ENCODE measurements at regions not wholly inside any gene's neighbourhood (a gene's known extent, or its start where the extent isn't known, plus 50 kb on each side); places are given as distances from the start of the nearest gene placed in this dataset.

- no peak for TF ChIP-seq JUND (IDR thresholded peaks at IDR 0.05; ENCODE audit: low read depth)
- DNase-seq (ENCODE audit: low read depth in 1 of 2, low spot score in 1 of 2): no peak
Observed at GRCh38 chr7:46034056-46034768, 113.1 kb upstream of the IGFBP3 start.

DNA sequence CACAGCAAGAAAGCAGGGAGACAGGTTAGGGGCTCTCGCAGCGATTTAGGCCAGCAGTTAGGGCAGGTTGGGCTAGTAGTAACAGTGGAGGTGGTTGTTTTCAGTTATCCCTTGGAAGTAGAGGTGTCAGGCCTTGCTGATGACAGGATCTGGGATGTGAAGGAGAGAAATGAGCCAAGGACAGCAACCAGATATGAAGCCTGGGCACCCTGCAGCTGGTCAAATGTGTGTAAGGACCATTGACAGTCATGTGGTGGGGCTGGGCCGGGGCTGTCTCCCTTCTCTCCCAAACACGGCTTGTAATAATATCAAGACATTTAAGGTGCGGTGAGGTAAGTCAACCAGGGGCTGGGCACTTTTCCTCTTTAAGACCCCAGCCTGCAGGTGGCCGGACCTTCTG, 112.5 kb upstream of the IGFBP3 start:
- TF ChIP-seq JUND (IDR thresholded peaks at IDR 0.05; ENCODE audit: low read depth): no peak
- no peak for DNase-seq (ENCODE audit: low read depth in 1 of 2, low spot score in 1 of 2)
- in situ Hi-C loops (cut with HindIII; ENCODE audit: low pct_unique_long_range_greater_than_20kb, low sequenced_read_pairs): no loop called here

More at GRCh38 chr7:46034056-46034768, 113.1 kb upstream of the IGFBP3 start:
- in situ Hi-C loops (cut with HindIII; ENCODE audit: low pct_unique_long_range_greater_than_20kb, low sequenced_read_pairs): no loop called here

DNA sequence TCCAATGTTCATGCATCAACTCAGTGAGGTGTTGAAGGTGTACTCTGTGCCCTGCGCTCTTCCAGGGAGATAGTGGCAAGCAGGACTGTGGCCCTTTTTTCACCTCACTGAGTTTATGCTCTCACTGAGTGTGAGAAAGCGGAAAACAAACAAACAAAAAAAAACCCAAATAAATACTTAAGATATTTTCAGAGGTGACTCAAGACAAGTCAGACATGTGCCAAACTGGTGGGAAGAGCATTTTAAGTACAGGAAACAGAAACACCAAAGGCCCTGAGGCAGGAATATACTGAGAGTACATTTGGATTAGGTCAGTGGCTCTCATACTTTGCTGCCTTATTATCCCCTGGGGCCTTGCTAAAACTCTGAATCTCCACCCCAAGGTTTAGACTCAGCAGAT, 111.9 kb upstream of the IGFBP3 start:
- DNase-seq (ENCODE audit: low read depth in 1 of 2, low spot score in 1 of 2): peak in 1 of 2 experiments; percentile 73
- no peak for TF ChIP-seq JUND (IDR thresholded peaks at IDR 0.05; ENCODE audit: low read depth)
- in situ Hi-C loops (cut with HindIII; ENCODE audit: low pct_unique_long_range_greater_than_20kb, low sequenced_read_pairs): no loop called here

- in situ Hi-C loops (cut with HindIII; ENCODE audit: low pct_unique_long_range_greater_than_20kb, low sequenced_read_pairs): no loop called here
- TF ChIP-seq JUND (IDR thresholded peaks at IDR 0.05; ENCODE audit: low read depth): no peak
- DNase-seq (ENCODE audit: low read depth in 1 of 2, low spot score in 1 of 2): no peak
Observed at GRCh38 chr7:46032353-46032752, 111.3 kb upstream of the IGFBP3 start.

DNA sequence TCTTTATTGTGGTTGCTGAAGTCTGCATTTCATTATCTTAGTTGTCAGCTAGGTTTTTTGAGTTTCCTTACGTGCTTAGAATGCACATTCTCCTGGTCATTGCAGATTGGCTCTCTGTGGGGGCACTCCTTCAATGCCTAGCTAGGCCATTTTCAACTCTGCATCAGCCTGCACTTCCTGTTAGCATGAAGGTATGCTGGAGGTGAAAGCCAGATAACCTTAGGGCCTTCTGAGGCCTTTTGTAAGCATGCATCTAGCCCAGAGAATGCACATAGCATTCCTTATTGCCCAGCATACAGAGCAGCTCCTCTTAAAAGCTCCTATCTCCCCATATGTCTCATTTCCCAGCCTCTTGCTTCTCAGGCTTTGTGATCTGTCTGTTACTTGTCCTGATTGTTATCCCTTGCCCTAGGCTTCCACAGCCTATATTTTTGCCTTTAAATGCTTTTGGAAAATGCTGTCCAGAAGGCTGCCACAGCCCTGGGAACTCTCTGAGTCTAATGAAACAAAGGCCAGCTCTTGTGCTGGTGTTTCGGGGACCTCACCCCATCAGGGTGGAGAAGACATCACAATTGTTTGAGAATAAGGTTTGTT, 108.1 kb upstream of the IGFBP3 start:
- no peak for TF ChIP-seq JUND (IDR thresholded peaks at IDR 0.05; ENCODE audit: low read depth)
- no peak for DNase-seq (ENCODE audit: low read depth in 1 of 2, low spot score in 1 of 2)
- in situ Hi-C loops (cut with HindIII; ENCODE audit: low pct_unique_long_range_greater_than_20kb, low sequenced_read_pairs): no loop called here

- TF ChIP-seq JUND (IDR thresholded peaks at IDR 0.05; ENCODE audit: low read depth): no peak
- DNase-seq (ENCODE audit: low read depth in 1 of 2, low spot score in 1 of 2): no peak
- in situ Hi-C loops (cut with HindIII; ENCODE audit: low pct_unique_long_range_greater_than_20kb, low sequenced_read_pairs): no loop called here
Observed at GRCh38 chr7:46028246-46028645, 107.2 kb upstream of the IGFBP3 start.

DNA sequence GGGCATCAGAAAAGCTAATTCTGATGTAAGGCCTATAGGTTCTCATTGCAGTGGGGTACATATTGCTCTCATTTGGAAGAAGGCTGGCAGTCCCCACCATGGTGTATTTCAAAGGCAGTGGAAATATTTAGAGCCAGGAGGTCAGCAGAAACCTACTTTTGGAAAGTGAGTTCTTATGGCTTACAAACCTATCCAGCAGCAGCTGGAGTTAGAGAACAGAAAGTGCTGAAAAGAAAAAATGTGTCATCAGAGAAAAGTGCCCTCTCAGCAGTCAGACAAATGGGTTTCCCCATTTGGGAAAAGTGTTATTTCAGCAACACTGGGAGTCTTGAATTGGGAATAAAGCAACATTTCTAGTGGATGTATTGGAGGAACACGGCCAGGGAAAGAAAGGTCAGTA, 105.7 kb upstream of the IGFBP3 start:
- no peak for TF ChIP-seq JUND (IDR thresholded peaks at IDR 0.05; ENCODE audit: low read depth)
- in situ Hi-C loops (cut with HindIII; ENCODE audit: low pct_unique_long_range_greater_than_20kb, low sequenced_read_pairs): no loop called here
- no peak for DNase-seq (ENCODE audit: low read depth in 1 of 2, low spot score in 1 of 2)

GRCh38 chr7:46024263-46024916, 103.3 kb upstream of the IGFBP3 start:
- DNase-seq (ENCODE audit: low read depth in 1 of 2, low spot score in 1 of 2): no peak
- in situ Hi-C loops (cut with HindIII; ENCODE audit: low pct_unique_long_range_greater_than_20kb, low sequenced_read_pairs): no loop called here
- TF ChIP-seq JUND (IDR thresholded peaks at IDR 0.05; ENCODE audit: low read depth): no peak

DNA sequence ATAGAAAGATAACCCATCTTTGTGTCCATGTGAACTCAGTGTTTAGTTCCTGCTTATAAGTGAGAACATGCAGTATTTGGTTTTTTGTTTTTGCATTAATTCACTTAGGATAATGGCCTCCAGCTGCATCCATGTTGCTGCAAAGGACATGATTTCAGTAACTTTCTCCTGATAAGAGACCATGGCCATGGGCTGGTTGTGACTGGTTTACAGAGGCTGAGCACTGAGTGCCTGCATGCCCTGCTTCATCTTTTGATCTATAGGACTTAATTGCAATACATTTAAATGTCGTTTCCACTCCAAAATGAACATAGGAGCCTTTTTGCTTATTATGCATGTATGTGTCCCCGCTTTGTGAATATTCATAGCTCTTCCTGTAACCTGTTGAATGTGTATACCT, 101.3 kb upstream of the IGFBP3 start:
- in situ Hi-C loops (cut with HindIII; ENCODE audit: low pct_unique_long_range_greater_than_20kb, low sequenced_read_pairs): no loop called here
- DNase-seq (ENCODE audit: low read depth in 1 of 2, low spot score in 1 of 2): no peak

DNA sequence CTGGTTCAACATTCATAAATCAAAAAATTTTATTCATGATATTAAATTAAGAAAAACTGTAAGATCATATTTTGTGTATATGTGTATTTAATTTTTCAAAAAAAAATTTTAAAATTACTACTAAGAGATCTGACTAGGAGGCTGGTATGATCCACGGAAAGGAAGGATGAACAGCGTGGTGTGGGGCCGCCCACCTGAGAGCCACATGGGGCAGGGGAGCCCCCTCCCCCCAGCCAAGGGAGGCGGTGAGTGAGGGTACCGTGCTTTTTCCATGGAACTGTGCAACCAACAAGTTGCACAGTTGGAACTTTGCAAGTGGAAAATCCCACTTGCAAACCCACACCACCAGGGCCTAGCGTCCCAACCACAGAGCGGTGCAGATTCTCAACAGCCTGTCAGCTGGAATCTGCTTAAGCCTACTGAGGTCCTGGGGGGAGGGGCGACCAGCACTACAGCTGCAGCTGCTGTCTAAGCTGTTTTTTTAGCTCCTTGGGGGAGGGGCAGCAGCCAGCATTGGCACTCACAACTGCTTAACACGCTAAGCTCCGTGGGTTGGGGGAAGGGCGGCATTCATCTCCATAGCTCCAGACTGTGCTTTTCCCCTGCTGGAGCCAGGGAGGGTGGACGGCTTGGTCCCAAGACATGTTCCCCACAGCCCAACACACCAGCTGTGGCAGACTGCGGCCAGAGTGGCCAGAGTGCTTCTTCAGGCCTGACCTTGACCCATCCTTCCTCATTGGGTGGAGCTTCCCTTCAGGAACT, 94.2 kb upstream of the IGFBP3 start:
- no peak for TF ChIP-seq JUND (IDR thresholded peaks at IDR 0.05; ENCODE audit: low read depth)
- DNase-seq (ENCODE audit: low read depth in 1 of 2, low spot score in 1 of 2): no peak
- in situ Hi-C loops (cut with HindIII; ENCODE audit: low pct_unique_long_range_greater_than_20kb, low sequenced_read_pairs): no loop called here

More for the DNA sequence above, 101.3 kb upstream of the IGFBP3 start:
- no peak for TF ChIP-seq JUND (IDR thresholded peaks at IDR 0.05; ENCODE audit: low read depth)

- in situ Hi-C loops (cut with HindIII; ENCODE audit: low pct_unique_long_range_greater_than_20kb, low sequenced_read_pairs): no loop called here
- DNase-seq (ENCODE audit: low read depth in 1 of 2, low spot score in 1 of 2): no peak
- TF ChIP-seq JUND (IDR thresholded peaks at IDR 0.05; ENCODE audit: low read depth): no peak
Observed at GRCh38 chr7:46011501-46011900, 90.4 kb upstream of the IGFBP3 start.

DNA sequence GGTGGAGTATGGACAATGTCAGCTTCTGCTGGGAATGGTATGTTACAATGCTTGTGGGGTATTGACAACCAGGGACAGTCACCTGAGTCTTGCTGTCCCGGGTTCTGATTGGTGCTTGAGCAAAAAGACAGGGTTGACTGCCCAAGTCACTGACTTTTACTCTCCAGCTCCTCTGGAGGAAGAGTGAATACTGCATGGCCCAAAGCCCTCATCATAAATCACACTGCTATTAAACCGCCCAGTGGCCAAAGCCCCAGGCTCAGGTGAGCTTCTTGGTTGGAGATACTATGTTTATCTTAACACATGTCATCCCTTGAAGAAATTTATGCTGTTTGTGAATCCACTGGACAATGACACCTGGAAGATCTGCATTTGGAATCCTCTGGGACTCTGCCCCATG, 90.0 kb upstream of the IGFBP3 start:
- no peak for DNase-seq (ENCODE audit: low read depth in 1 of 2, low spot score in 1 of 2)
- no peak for TF ChIP-seq JUND (IDR thresholded peaks at IDR 0.05; ENCODE audit: low read depth)
- in situ Hi-C loops (cut with HindIII; ENCODE audit: low pct_unique_long_range_greater_than_20kb, low sequenced_read_pairs): no loop called here

GRCh38 chr7:46009211-46009610, 88.1 kb upstream of the IGFBP3 start:
- TF ChIP-seq JUND (IDR thresholded peaks at IDR 0.05; ENCODE audit: low read depth): no peak
- DNase-seq (ENCODE audit: low read depth in 1 of 2, low spot score in 1 of 2): no peak
- in situ Hi-C loops (cut with HindIII; ENCODE audit: low pct_unique_long_range_greater_than_20kb, low sequenced_read_pairs): no loop called here
